Activated CD4-positive, alpha-beta T cell treated with anti-CD3 and anti-CD28 coated beads, Interleukin-2, amount 10 ng/mL, durations not matched to agents 7 days and 5 days (primary cell): ENCODE measurements at regions not wholly inside any gene's neighbourhood (a gene's known extent, or its start where the extent isn't known, plus 50 kb on each side); places are given as distances from the start of the nearest gene placed in this dataset.
"Not testable (repeated sequence)": the region's sequence is repeated elsewhere in the genome, so short reads cannot be mapped to it uniquely, and the experiment has no call there.

Experiments
- CTCF ChIA-PET: fragments of 350-600 bp; sonication (Branson Sonifier 250); formaldehyde crosslinking; loops from one replicate; lab custom pipeline; 2021; ENCODE audit warnings: antibody characterized with exemption; lab: Charles Lee
- POLR2A ChIA-PET: fragments of 350-600 bp; sonication (Branson Sonifier 250); formaldehyde crosslinking; loops from one replicate; lab custom pipeline; 2021; ENCODE audit warnings: antibody characterized with exemption; lab: Charles Lee
- DNase-seq: peaks from one replicate; pipeline ENCODE4 v3.0.0-alpha.2; 2020
- H3K27ac Mint-ChIP-seq: one replicate; pipeline ENCODE4 v1.8.0; 2021; ENCODE audit warnings: mild to moderate bottlenecking, moderate library complexity, mixed read lengths
- H3K27me3 Mint-ChIP-seq: one replicate; pipeline ENCODE4 v1.8.0; 2021; ENCODE audit warnings: mixed read lengths
- H3K36me3 Mint-ChIP-seq: one replicate; pipeline ENCODE4 v1.8.0; 2021; ENCODE audit warnings: low read depth, mixed read lengths
- H3K4me1 Mint-ChIP-seq: one replicate; pipeline ENCODE4 v1.8.0; 2021; ENCODE audit warnings: mixed read lengths
- H3K4me3 Mint-ChIP-seq: one replicate; pipeline ENCODE4 v1.8.0; 2021; ENCODE audit warnings: mild to moderate bottlenecking, moderate library complexity, mixed read lengths
- H3K9me3 Mint-ChIP-seq: one replicate; pipeline ENCODE4 v1.8.0; 2021; ENCODE audit warnings: mixed read lengths

GRCh38 chr4:19486400-19486799, 765.3 kb upstream of the SLIT2 start:
- H3K4me3 Mint-ChIP-seq = no peak overlapping the region
- H3K4me1 Mint-ChIP-seq = no peaks in the 10 kb centered on the region
- POLR2A ChIA-PET = no interaction called here
- H3K27ac Mint-ChIP-seq = no peak overlapping the region
- no peak for DNase-seq
- no peaks in the 10 kb centered on the region for H3K9me3 Mint-ChIP-seq
- CTCF ChIA-PET = no interaction called here
- H3K36me3 Mint-ChIP-seq = no peaks in the 10 kb centered on the region
- no peaks in the 10 kb centered on the region for H3K27me3 Mint-ChIP-seq

DNA sequence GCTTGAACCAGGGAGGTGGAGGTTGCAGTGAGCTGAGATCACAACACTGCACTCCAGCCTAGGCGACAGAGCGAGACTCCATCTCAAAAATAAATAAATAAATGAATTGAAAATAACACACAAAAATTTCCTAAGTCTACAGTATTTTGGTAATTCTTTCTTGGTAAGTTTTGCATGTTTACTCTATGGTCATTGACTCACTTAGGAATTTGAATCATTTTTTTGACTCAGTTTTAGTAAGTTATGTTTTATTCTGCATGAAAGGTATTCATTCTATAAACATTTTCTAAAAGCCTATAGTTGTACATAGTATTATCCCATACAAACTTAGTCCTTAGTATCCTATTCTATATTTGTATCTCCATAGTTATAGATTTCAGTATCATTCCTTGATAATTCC, 772.9 kb upstream of the SLIT2 start:
- ChIA-PET CTCF (no interaction called here), POLR2A (no interaction called here)
- Mint-ChIP-seq H3K27ac (no peak overlapping the region), H3K36me3 (no peaks in the 10 kb centered on the region), H3K4me1 (no peaks in the 10 kb centered on the region), H3K9me3 (no peaks in the 10 kb centered on the region), H3K27me3 (no peaks in the 10 kb centered on the region), H3K4me3 (no peak overlapping the region)
- DNase-seq = no peak

- DNase-seq = no peak
- H3K27ac Mint-ChIP-seq = no peak overlapping the region
- H3K4me3 Mint-ChIP-seq = no peak overlapping the region
- CTCF ChIA-PET = no interaction called here
- peaks cover 2% of the 10 kb centered on the region for H3K9me3 Mint-ChIP-seq
- no peaks in the 10 kb centered on the region for H3K27me3 Mint-ChIP-seq
- no peaks in the 10 kb centered on the region for H3K36me3 Mint-ChIP-seq
- H3K4me1 Mint-ChIP-seq = no peaks in the 10 kb centered on the region
- POLR2A ChIA-PET = no interaction called here
These were observed 778.1 kb upstream of the SLIT2 start for GRCh38 chr4:19473569-19473968.

DNA sequence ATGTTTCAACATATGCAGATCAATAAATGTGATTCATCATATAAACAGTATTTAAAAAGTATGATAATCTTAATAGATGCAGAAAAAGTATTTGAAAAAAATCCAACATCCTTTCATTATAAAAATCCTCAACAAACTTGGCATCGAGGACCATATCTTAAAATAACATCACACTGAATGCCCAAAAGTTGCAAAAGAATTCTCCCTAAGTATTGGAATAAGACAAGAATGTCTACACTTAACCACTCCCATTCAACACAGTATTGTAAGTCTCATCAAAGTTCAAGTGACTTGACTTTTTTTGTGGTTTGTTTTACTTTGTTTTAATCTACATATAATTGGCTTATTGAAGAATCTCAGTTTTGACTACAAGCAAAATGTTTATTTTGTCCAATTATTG, 779.0 kb upstream of the SLIT2 start:
- H3K27me3 Mint-ChIP-seq = no peaks in the 10 kb centered on the region
- CTCF ChIA-PET = no interaction called here
- no peak overlapping the region for H3K4me3 Mint-ChIP-seq
- POLR2A ChIA-PET = no interaction called here
- no peaks in the 10 kb centered on the region for H3K36me3 Mint-ChIP-seq
- no peaks in the 10 kb centered on the region for H3K4me1 Mint-ChIP-seq
- H3K27ac Mint-ChIP-seq = no peak overlapping the region
- H3K9me3 Mint-ChIP-seq = peaks cover 2% of the 10 kb centered on the region
- DNase-seq = no peak

GRCh38 chr4:19470001-19470400, 781.7 kb upstream of the SLIT2 start:
- POLR2A ChIA-PET, H3K27ac Mint-ChIP-seq, H3K36me3 Mint-ChIP-seq: not testable (repeated sequence)

GRCh38 chr4:19462117-19462516, 789.6 kb upstream of the SLIT2 start:
- Mint-ChIP-seq H3K4me1 (no peaks in the 10 kb centered on the region), H3K9me3 (peaks cover 2% of the 10 kb centered on the region), H3K4me3 (no peak overlapping the region), H3K27ac (no peak overlapping the region), H3K27me3 (no peaks in the 10 kb centered on the region), H3K36me3 (no peaks in the 10 kb centered on the region)
- CTCF ChIA-PET = no interaction called here
- POLR2A ChIA-PET = no interaction called here
- DNase-seq = no peak

More at GRCh38 chr4:19470001-19470400, 781.7 kb upstream of the SLIT2 start:
- H3K27me3 Mint-ChIP-seq, DNase-seq, H3K4me1 Mint-ChIP-seq, H3K4me3 Mint-ChIP-seq, CTCF ChIA-PET, H3K9me3 Mint-ChIP-seq: not testable (repeated sequence)

GRCh38 chr4:19455850-19456602, 795.7 kb upstream of the SLIT2 start:
- Mint-ChIP-seq H3K9me3 (peaks cover 18% of the 10 kb centered on the region), H3K27me3 (no peaks in the 10 kb centered on the region), H3K4me3 (no peak overlapping the region), H3K27ac (no peak overlapping the region), H3K36me3 (no peaks in the 10 kb centered on the region), H3K4me1 (no peaks in the 10 kb centered on the region)
- CTCF ChIA-PET = no interaction called here
- POLR2A ChIA-PET = no interaction called here
- no peak for DNase-seq

DNA sequence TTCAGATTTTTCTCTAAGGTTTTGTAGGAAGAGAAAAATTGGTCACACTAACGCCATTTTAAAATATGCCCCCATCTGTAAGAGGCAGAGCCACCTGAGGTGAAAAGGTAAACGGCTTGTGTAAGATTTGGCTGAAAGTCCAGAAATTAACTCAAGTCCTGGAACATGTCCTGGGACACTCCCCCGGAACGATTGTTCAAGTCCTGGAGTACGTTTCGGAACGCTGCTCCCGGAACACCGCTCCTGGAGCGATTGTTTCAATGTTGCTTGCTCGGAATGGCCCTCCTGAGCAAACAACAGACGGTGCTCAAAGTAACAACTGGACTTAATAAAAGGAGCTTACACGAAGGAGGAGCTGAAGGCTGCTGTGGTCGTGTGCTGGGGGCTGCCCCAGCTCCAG, 796.5 kb upstream of the SLIT2 start:
- Mint-ChIP-seq H3K4me1 (no peaks in the 10 kb centered on the region), H3K9me3 (peaks cover 18% of the 10 kb centered on the region), H3K27ac (no peak overlapping the region), H3K36me3 (no peaks in the 10 kb centered on the region), H3K27me3 (no peaks in the 10 kb centered on the region), H3K4me3 (no peak overlapping the region)
- ChIA-PET CTCF (no interaction called here), POLR2A (no interaction called here)
- DNase-seq = no peak

GRCh38 chr4:19438233-19438632, 813.5 kb upstream of the SLIT2 start:
- peaks cover 21% of the 10 kb centered on the region for H3K9me3 Mint-ChIP-seq
- ChIA-PET POLR2A (no interaction called here), CTCF (interaction anchor here (0.7 kb wide), 1 partner anchor 56 kb away, joined by 3 read pairs; no protein-coding TSS in a partner anchor)
- H3K4me3 Mint-ChIP-seq = no peak overlapping the region
- H3K4me1 Mint-ChIP-seq = no peaks in the 10 kb centered on the region
- no peaks in the 10 kb centered on the region for H3K27me3 Mint-ChIP-seq
- no peak for DNase-seq
- no peaks in the 10 kb centered on the region for H3K36me3 Mint-ChIP-seq
- no peak overlapping the region for H3K27ac Mint-ChIP-seq

- no peaks in the 10 kb centered on the region for H3K36me3 Mint-ChIP-seq
- H3K27ac Mint-ChIP-seq = no peak overlapping the region
- no peaks in the 10 kb centered on the region for H3K27me3 Mint-ChIP-seq
- no peaks in the 10 kb centered on the region for H3K4me1 Mint-ChIP-seq
- ChIA-PET POLR2A (no interaction called here), CTCF (no interaction called here)
- no peak overlapping the region for H3K4me3 Mint-ChIP-seq
- DNase-seq = no peak
- H3K9me3 Mint-ChIP-seq = peaks cover 17% of the 10 kb centered on the region
These were observed 814.7 kb upstream of the SLIT2 start for GRCh38 chr4:19437008-19437407.

GRCh38 chr4:19429684-19430083, 822.0 kb upstream of the SLIT2 start:
- Mint-ChIP-seq H3K4me3 (no peak overlapping the region), H3K27ac (no peak overlapping the region), H3K4me1 (no peaks in the 10 kb centered on the region), H3K27me3 (no peaks in the 10 kb centered on the region), H3K36me3 (no peaks in the 10 kb centered on the region), H3K9me3 (no peaks in the 10 kb centered on the region)
- ChIA-PET POLR2A (no interaction called here), CTCF (no interaction called here)
- no peak for DNase-seq

GRCh38 chr4:19425146-19425545, 826.6 kb upstream of the SLIT2 start:
- CTCF ChIA-PET = no interaction called here
- peaks cover 2% of the 10 kb centered on the region for H3K9me3 Mint-ChIP-seq
- no peak overlapping the region for H3K4me3 Mint-ChIP-seq
- H3K27ac Mint-ChIP-seq = no peak overlapping the region
- POLR2A ChIA-PET = no interaction called here
- H3K4me1 Mint-ChIP-seq = no peaks in the 10 kb centered on the region
- DNase-seq = no peak
- H3K36me3 Mint-ChIP-seq = no peaks in the 10 kb centered on the region
- no peaks in the 10 kb centered on the region for H3K27me3 Mint-ChIP-seq

GRCh38 chr4:19417256-19417655, 834.4 kb upstream of the SLIT2 start:
- POLR2A ChIA-PET = no interaction called here
- Mint-ChIP-seq H3K4me3 (no peak overlapping the region), H3K27me3 (no peaks in the 10 kb centered on the region), H3K4me1 (no peaks in the 10 kb centered on the region), H3K9me3 (peaks cover 10% of the 10 kb centered on the region), H3K27ac (no peak overlapping the region), H3K36me3 (no peaks in the 10 kb centered on the region)
- CTCF ChIA-PET = interaction anchor here (0.6 kb wide), 1 partner anchor 904 kb away, joined by 4 read pairs; no protein-coding TSS in a partner anchor
- no peak for DNase-seq

GRCh38 chr4:19416146-19416545, 835.6 kb upstream of the SLIT2 start:
- Mint-ChIP-seq H3K36me3 (no peaks in the 10 kb centered on the region), H3K9me3 (peaks cover 10% of the 10 kb centered on the region), H3K27ac (no peak overlapping the region), H3K4me3 (no peak overlapping the region), H3K27me3 (no peaks in the 10 kb centered on the region), H3K4me1 (no peaks in the 10 kb centered on the region)
- CTCF ChIA-PET = no interaction called here
- POLR2A ChIA-PET = no interaction called here
- DNase-seq = no peak
